ENCODE measurements at regions not wholly inside any gene's neighbourhood (a gene's known extent, or its start where the extent isn't known, plus 50 kb on each side); places are given as distances from the start of the nearest gene placed in this dataset.

DNA sequence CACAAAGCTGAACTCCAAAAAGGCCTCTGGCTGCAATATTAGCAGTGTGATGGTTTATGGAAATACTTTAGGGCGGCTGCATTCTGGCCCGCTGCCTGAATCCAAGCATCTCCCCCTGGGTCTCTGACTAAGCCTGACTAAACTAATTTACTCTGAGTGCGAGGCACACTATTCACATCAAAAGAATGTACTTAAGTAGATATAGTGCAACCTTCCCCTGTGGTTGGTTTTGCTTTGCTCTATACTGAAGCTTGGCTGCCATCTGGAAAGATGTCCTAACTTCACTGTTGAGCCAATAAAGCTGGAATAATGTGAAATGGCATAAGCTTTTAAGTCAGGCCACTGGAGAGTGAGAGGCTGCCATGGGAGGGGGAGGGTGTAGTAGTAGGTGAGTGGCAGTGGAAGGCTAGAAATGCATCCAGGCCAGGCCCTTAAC lies 321.6 kb downstream of the AASDHPPT start:
- TF ChIP-seq, protein P1, sequence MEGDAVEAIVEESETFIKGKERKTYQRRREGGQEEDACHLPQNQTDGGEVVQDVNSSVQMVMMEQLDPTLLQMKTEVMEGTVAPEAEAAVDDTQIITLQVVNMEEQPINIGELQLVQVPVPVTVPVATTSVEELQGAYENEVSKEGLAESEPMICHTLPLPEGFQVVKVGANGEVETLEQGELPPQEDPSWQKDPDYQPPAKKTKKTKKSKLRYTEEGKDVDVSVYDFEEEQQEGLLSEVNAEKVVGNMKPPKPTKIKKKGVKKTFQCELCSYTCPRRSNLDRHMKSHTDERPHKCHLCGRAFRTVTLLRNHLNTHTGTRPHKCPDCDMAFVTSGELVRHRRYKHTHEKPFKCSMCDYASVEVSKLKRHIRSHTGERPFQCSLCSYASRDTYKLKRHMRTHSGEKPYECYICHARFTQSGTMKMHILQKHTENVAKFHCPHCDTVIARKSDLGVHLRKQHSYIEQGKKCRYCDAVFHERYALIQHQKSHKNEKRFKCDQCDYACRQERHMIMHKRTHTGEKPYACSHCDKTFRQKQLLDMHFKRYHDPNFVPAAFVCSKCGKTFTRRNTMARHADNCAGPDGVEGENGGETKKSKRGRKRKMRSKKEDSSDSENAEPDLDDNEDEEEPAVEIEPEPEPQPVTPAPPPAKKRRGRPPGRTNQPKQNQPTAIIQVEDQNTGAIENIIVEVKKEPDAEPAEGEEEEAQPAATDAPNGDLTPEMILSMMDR (IDR thresholded peaks at IDR 0.05), result no peak
- TF ChIP-seq ZFX (IDR thresholded peaks at IDR 0.05; ENCODE audit: borderline replicate concordance), result no peak

Data from 22Rv1 (cell line).